ENCODE measurements at regions not wholly inside any gene's neighbourhood (a gene's known extent, or its start where the extent isn't known, plus 50 kb on each side); places are given as distances from the start of the nearest gene placed in this dataset.

DNA sequence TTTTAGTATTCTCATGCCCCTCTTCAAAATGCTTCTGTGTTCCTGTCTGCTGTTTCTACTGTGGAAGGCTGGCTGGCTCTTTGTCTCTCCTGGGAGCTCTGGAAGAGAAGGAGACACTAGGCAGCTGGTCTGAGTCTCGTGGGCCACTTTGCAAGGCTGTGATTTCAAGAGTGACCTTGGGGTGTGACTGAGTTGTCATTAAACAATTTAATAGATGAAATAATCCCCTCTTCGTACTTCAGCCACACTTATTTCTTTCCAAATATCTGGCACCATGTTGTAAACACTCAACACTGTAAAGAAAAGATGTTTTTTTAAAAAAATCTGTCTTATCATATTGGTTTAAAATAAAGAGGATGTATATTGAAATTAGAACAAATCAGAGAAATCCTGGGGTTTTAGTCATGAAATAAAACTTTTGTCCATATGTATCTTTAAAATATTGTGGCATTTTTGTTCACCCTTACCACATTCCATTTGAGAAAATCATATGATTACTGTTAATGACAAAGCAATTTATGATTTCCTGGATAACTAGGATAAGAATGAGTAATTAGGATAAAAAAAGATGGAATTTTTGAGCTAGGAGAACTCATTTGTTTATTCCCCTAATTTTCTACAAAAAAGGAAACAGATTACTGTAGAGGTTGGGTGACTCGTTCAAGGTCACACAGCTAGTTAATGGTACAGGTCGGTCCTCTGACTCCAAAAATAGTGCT is 200.8 kb downstream of the MAT2B start:
- no peak overlapping the region for H3K27ac ChIP-seq
- H3K9me3 ChIP-seq, result no peaks in the 10 kb centered on the region
- TF ChIP-seq, protein P1, sequence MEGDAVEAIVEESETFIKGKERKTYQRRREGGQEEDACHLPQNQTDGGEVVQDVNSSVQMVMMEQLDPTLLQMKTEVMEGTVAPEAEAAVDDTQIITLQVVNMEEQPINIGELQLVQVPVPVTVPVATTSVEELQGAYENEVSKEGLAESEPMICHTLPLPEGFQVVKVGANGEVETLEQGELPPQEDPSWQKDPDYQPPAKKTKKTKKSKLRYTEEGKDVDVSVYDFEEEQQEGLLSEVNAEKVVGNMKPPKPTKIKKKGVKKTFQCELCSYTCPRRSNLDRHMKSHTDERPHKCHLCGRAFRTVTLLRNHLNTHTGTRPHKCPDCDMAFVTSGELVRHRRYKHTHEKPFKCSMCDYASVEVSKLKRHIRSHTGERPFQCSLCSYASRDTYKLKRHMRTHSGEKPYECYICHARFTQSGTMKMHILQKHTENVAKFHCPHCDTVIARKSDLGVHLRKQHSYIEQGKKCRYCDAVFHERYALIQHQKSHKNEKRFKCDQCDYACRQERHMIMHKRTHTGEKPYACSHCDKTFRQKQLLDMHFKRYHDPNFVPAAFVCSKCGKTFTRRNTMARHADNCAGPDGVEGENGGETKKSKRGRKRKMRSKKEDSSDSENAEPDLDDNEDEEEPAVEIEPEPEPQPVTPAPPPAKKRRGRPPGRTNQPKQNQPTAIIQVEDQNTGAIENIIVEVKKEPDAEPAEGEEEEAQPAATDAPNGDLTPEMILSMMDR (IDR thresholded peaks at IDR 0.05), result no peak
- H3K4me3 ChIP-seq, result no peak overlapping the region
- no peaks in the 10 kb centered on the region for H3K27me3 ChIP-seq
- DNase-seq (ENCODE audit: low spot score), result no peak
- no peaks in the 10 kb centered on the region for H3K4me1 ChIP-seq
- H3K36me3 ChIP-seq, result no peaks in the 10 kb centered on the region

DNA sequence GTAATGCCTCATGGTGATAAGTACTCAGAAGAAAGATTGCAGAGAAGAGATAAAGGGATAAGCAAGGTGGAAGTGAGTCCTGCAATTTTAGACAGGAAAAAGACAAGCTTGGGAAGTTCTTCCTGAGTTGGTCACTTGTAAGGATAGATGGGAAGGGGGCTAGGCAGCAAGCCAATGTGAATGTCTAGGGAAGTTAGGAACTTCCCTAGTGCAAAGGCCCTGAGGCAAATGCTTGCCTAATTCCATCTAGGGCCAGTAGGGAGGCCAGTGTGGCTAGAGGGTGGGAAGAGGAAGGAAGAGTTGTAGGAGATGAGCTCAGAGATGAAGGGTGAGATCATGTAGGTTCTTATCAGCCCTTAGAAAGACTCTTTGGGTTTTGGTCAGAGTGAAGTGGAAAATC is 206.6 kb downstream of the MAT2B start:
- H3K27ac ChIP-seq, result no peak overlapping the region
- DNase-seq (ENCODE audit: low spot score), result no peak
- no peak overlapping the region for H3K4me3 ChIP-seq
- TF ChIP-seq, protein P1 (IDR thresholded peaks at IDR 0.05), result no peak
- no peaks in the 10 kb centered on the region for H3K36me3 ChIP-seq
- no peaks in the 10 kb centered on the region for H3K27me3 ChIP-seq
- H3K9me3 ChIP-seq, result no peaks in the 10 kb centered on the region
- no peaks in the 10 kb centered on the region for H3K4me1 ChIP-seq

DNA sequence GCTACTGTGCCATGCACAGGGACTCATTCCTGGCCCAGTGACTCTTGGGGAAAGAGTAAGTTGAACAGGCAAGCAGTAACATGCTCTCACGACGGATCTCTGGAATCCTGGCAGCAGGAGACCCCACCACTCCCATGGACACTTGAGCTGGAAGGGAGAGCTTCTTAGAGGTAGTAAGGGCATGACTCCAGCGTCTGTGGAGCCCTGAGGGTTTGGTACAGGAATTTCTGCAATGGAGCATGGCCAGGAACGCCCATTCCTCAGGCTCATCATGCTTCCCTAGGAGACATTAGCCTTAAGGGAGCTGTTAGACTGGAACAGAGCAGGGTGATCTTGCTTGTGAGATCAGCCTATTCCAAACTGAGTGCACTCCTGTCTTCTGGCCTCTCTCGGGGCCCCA is 212.9 kb downstream of the MAT2B start:
- TF ChIP-seq, protein P1 (IDR thresholded peaks at IDR 0.05), result no peak
- no peak overlapping the region for H3K27ac ChIP-seq
- H3K9me3 ChIP-seq, result no peaks in the 10 kb centered on the region
- DNase-seq (ENCODE audit: low spot score), result no peak
- H3K27me3 ChIP-seq, result no peaks in the 10 kb centered on the region
- no peaks in the 10 kb centered on the region for H3K4me1 ChIP-seq
- H3K4me3 ChIP-seq, result no peak overlapping the region
- H3K36me3 ChIP-seq, result no peaks in the 10 kb centered on the region

DNA sequence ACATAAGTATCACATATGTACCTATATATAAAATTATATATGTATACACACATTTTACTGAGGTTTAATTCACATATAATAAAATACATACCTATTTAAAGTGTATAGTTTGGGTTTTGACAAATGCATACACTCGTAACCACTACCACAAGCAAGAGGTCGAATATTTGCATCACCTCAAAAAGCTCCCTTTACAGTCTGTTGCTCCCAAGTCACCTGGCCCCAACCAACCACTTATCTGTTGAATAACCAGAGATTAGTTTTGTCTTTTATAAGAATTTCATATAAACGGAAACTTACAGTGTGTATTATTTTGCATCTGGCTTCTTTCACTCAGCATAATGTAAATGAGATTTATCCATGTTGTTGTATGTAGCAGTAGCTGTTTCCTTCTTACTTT is 218.9 kb downstream of the MAT2B start:
- Histone ChIP-seq H3K4me3 (no peak overlapping the region), H3K27ac (no peak overlapping the region), H3K36me3 (no peaks in the 10 kb centered on the region), H3K9me3 (no peaks in the 10 kb centered on the region), H3K4me1 (no peaks in the 10 kb centered on the region), H3K27me3 (no peaks in the 10 kb centered on the region)
- DNase-seq (ENCODE audit: low spot score), result no peak
- TF ChIP-seq, protein P1 (IDR thresholded peaks at IDR 0.05), result no peak

DNA sequence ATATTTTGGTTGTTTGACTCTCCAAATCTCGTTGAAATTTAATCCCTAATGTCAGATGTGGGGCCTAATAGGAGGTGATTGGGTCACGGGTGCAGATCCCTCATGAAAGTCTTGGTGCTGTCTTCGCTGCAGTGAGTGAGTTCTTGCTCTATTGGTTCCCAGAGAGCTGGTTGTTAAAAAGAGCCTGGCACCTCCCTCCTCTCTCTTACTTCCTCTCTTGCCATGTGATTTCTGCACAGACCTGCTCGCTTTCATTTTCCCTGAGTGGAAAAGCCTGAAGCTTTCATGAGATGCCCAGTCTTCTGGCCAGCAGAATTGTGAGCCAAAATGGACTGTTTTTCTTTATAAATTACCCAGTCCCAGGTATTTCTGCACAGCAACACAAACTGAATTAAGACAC is 221.6 kb downstream of the MAT2B start:
- Histone ChIP-seq H3K27me3 (no peaks in the 10 kb centered on the region), H3K27ac (no peak overlapping the region), H3K4me3 (no peak overlapping the region), H3K9me3 (no peaks in the 10 kb centered on the region), H3K4me1 (no peaks in the 10 kb centered on the region), H3K36me3 (no peaks in the 10 kb centered on the region)
- DNase-seq (ENCODE audit: low spot score), result no peak
- TF ChIP-seq, protein P1 (IDR thresholded peaks at IDR 0.05), result no peak

DNA sequence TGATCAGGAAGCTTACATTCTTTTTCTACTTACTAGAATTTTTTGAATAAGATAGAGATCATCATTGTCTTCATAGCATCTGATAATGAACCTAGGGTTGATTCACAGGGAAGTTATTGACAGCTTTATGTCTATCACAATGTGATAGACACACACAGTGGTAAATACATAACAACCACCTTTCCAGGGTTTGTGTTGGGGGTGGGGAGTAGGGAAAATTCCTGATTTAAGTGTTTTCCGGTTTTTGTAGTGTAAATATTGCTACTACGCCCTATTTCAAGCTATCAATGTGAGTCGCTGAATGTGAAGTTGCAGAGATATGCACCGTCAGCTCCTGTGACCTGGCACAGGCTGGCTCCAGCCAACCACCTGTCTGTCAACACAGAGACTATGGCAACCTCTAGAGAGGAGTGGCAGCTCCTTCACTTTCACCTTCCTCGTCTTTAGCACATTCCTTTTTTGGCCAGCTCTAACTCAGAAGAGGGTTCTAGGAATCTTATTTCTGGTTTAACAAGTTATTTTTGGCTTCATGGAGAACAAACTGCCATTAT is 224.9 kb downstream of the MAT2B start:
- Histone ChIP-seq H3K27ac (no peak overlapping the region), H3K27me3 (no peaks in the 10 kb centered on the region), H3K4me1 (no peaks in the 10 kb centered on the region), H3K36me3 (no peaks in the 10 kb centered on the region), H3K9me3 (no peaks in the 10 kb centered on the region), H3K4me3 (no peak overlapping the region)
- TF ChIP-seq, protein P1 (IDR thresholded peaks at IDR 0.05), result no peak
- no peak for DNase-seq (ENCODE audit: low spot score)
